ENCODE measurements at regions not wholly inside any gene's neighbourhood (a gene's known extent, or its start where the extent isn't known, plus 50 kb on each side); places are given as distances from the start of the nearest gene placed in this dataset.

DNA sequence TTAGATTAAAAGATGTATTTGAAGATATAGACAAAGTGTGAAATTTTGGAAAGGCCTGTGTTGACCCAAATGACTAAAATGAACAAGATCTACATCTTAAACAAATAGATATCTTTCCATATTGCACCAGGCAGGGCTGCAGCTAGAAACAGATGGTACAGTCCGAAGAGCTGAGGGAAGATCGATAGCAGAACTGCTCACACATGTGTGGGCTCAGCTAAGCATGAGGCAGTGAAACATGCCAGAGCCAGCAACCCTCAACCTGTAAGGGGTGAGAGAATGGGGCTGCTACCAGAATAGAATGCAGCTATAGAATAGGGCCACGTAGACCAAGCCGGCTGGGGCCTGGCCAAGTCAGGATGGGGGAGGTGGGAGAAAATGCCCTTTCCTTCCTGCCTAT lies 87.8 kb downstream of the SLC5A7 start:
- H3K4me2 ChIP-seq: no peak overlapping the region
- ChIA-PET CTCF (no interaction called here), POLR2A (no interaction called here)
- no peaks in the 10 kb centered on the region for H3K9me3 ChIP-seq
- TF ChIP-seq NFE2L2 (conservative IDR thresholded peaks at IDR 0.05; ENCODE audit: low read length): no peak
- TF ChIP-seq RNF2 (IDR thresholded peaks at IDR 0.05; ENCODE audit: borderline replicate concordance, low read depth): no peak
- TF ChIP-seq MAFK (IDR thresholded peaks at IDR 0.05; ENCODE audit: partially characterized antibody): no peak
- TF ChIP-seq FOSL2 (IDR thresholded peaks at IDR 0.05): no peak
- TF ChIP-seq FOSL2 (CRISPR knock-in tag; IDR thresholded peaks at IDR 0.05): no peak
- TF ChIP-seq, protein P1, sequence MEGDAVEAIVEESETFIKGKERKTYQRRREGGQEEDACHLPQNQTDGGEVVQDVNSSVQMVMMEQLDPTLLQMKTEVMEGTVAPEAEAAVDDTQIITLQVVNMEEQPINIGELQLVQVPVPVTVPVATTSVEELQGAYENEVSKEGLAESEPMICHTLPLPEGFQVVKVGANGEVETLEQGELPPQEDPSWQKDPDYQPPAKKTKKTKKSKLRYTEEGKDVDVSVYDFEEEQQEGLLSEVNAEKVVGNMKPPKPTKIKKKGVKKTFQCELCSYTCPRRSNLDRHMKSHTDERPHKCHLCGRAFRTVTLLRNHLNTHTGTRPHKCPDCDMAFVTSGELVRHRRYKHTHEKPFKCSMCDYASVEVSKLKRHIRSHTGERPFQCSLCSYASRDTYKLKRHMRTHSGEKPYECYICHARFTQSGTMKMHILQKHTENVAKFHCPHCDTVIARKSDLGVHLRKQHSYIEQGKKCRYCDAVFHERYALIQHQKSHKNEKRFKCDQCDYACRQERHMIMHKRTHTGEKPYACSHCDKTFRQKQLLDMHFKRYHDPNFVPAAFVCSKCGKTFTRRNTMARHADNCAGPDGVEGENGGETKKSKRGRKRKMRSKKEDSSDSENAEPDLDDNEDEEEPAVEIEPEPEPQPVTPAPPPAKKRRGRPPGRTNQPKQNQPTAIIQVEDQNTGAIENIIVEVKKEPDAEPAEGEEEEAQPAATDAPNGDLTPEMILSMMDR (IDR thresholded peaks at IDR 0.05): no peak
- no peak for TF ChIP-seq SMC3 (IDR thresholded peaks at IDR 0.05)
- ATAC-seq (no peak), DNase-seq (ENCODE audit: low read depth in 1 of 2, low spot score in 1 of 2) (no peak), FAIRE-seq (no peak)
- no peaks in the 10 kb centered on the region for H3K4me1 ChIP-seq
- no peak overlapping the region for H3K4me3 ChIP-seq
- no peak overlapping the region for H3K27ac ChIP-seq
- 44% methylated on average over 4 of the region's 4 CpGs for WGBS (ENCODE audit: missing lambda C conversion rate)

DNA sequence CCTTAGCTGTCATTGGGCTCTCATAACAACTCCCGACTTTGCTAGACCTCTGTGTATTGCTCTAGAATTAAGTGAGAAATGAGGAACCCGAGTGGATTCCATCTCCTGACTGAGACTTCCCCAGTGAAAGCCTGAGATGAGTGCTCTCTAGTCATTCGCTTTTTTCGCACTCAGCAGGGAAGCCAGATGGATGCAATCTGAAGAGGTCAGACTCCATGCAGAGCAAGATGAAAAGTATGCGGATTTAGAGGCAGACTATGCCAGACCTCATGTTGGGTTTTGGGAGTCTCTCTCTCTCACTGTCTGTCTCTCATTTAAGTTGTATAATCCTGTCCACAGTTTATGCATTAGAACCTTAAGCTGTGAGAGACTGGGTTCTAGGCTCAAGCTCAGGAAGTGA lies 88.6 kb downstream of the SLC5A7 start:
- no peak for TF ChIP-seq HOXB13 (CRISPR knock-in tag; IDR thresholded peaks at IDR 0.05; ENCODE audit: low read depth)
- TF ChIP-seq MAZ (IDR thresholded peaks at IDR 0.05; ENCODE audit: borderline replicate concordance, low read depth, low read length): no peak
- TF ChIP-seq CBX8 (IDR thresholded peaks at IDR 0.05): no peak
- TF ChIP-seq, protein P2, sequence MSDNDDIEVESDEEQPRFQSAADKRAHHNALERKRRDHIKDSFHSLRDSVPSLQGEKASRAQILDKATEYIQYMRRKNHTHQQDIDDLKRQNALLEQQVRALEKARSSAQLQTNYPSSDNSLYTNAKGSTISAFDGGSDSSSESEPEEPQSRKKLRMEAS (IDR thresholded peaks at IDR 0.05): no peak
- no peak for TF ChIP-seq ZC3H11A (IDR thresholded peaks at IDR 0.05)
- TF ChIP-seq, protein P3, sequence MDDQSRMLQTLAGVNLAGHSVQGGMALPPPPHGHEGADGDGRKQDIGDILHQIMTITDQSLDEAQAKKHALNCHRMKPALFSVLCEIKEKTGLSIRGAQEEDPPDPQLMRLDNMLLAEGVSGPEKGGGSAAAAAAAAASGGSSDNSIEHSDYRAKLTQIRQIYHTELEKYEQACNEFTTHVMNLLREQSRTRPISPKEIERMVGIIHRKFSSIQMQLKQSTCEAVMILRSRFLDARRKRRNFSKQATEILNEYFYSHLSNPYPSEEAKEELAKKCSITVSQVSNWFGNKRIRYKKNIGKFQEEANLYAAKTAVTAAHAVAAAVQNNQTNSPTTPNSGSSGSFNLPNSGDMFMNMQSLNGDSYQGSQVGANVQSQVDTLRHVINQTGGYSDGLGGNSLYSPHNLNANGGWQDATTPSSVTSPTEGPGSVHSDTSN (IDR thresholded peaks at IDR 0.05): no peak
- TF ChIP-seq MAFK (IDR thresholded peaks at IDR 0.05; ENCODE audit: partially characterized antibody): no peak
- TF ChIP-seq GATA3 (IDR thresholded peaks at IDR 0.05; ENCODE audit: borderline replicate concordance): no peak
- no peak for TF ChIP-seq KDM5A (IDR thresholded peaks at IDR 0.05)
- TF ChIP-seq EP300 (IDR thresholded peaks at IDR 0.05): no peak
- no peak for TF ChIP-seq CHD2 (IDR thresholded peaks at IDR 0.05; ENCODE audit: low read length, partially characterized antibody)
- no peak for TF ChIP-seq POLR2AphosphoS2 (conservative IDR thresholded peaks at IDR 0.05; ENCODE audit: low read length)
- TF ChIP-seq BHLHE40 (IDR thresholded peaks at IDR 0.05; ENCODE audit: low read depth, low read length): no peak
- no peak for TF ChIP-seq ZSCAN20 (CRISPR knock-in tag; IDR thresholded peaks at IDR 0.05)
- no peak for TF ChIP-seq HEYL (CRISPR knock-in tag; IDR thresholded peaks at IDR 0.05)
- Histone ChIP-seq H3K4me1 (no peaks in the 10 kb centered on the region), H3K4me2 (no peak overlapping the region), H3K27ac (no peak overlapping the region), H3K9me3 (no peaks in the 10 kb centered on the region), H3K4me3 (no peak overlapping the region)
- ChIA-PET CTCF (no interaction called here), POLR2A (no interaction called here)
- FAIRE-seq: no peak
- ATAC-seq: no peak
- 41% methylated on average over 5 of the region's 5 CpGs for WGBS (ENCODE audit: missing lambda C conversion rate)
- DNase-seq (ENCODE audit: low read depth in 1 of 2, low spot score in 1 of 2): no peak

DNA sequence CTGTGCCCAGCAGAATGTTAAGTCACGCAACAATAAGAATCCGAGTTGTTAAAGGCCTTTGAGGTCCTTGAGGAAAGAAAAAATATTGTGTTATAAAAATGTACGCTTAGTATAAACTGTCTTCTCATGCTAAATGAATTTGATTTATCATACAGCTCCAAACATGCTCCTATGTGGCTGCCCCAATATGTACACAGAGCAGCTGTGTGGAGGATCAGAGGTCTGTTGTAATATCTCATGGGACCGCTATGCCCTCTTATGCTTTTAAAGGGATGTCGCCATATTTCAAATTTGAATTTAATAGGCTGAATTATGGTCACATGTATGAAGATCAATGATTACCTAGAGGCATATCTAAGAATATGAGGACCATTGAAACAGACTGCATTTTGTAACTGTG lies 90.2 kb downstream of the SLC5A7 start:
- ATAC-seq (no peak), FAIRE-seq (no peak), DNase-seq (ENCODE audit: low read depth in 1 of 2, low spot score in 1 of 2) (no peak)
- Histone ChIP-seq H3K27ac (no peak overlapping the region), H3K4me2 (no peak overlapping the region), H3K4me1 (no peaks in the 10 kb centered on the region), H3K9me3 (no peaks in the 10 kb centered on the region), H3K4me3 (no peak overlapping the region)
- WGBS (ENCODE audit: missing lambda C conversion rate): 33% methylated on average over 5 of the region's 5 CpGs
- TF ChIP-seq MYC (IDR thresholded peaks at IDR 0.05; ENCODE audit: borderline replicate concordance, low read length): no peak
- TF ChIP-seq, protein P4, sequence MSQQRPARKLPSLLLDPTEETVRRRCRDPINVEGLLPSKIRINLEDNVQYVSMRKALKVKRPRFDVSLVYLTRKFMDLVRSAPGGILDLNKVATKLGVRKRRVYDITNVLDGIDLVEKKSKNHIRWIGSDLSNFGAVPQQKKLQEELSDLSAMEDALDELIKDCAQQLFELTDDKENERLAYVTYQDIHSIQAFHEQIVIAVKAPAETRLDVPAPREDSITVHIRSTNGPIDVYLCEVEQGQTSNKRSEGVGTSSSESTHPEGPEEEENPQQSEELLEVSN (IDR thresholded peaks at IDR 0.05; ENCODE audit: borderline replicate concordance, low read depth): no peak
- no peak for TF ChIP-seq ESRRA (IDR thresholded peaks at IDR 0.05; ENCODE audit: borderline replicate concordance, low read length)
- TF ChIP-seq ZNF302 (CRISPR knock-in tag; IDR thresholded peaks at IDR 0.05): no peak
- TF ChIP-seq CEBPB (IDR thresholded peaks at IDR 0.05): no peak
- no peak for TF ChIP-seq NPAS2 (CRISPR knock-in tag; IDR thresholded peaks at IDR 0.05; ENCODE audit: borderline replicate concordance)
- no peak for TF ChIP-seq ZFP36 (IDR thresholded peaks at IDR 0.05; ENCODE audit: borderline replicate concordance, partially characterized antibody)
- TF ChIP-seq, protein P5, sequence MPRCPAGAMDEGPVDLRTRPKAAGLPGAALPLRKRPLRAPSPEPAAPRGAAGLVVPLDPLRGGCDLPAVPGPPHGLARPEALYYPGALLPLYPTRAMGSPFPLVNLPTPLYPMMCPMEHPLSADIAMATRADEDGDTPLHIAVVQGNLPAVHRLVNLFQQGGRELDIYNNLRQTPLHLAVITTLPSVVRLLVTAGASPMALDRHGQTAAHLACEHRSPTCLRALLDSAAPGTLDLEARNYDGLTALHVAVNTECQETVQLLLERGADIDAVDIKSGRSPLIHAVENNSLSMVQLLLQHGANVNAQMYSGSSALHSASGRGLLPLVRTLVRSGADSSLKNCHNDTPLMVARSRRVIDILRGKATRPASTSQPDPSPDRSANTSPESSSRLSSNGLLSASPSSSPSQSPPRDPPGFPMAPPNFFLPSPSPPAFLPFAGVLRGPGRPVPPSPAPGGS (IDR thresholded peaks at IDR 0.05): no peak
- CTCF ChIA-PET: interaction anchor here (1.2 kb wide), 1 partner anchor 21 kb away, joined by 5 read pairs; no protein-coding TSS in a partner anchor
- POLR2A ChIA-PET: no interaction called here
